ENCODE measurements at regions not wholly inside any gene's neighbourhood (a gene's known extent, or its start where the extent isn't known, plus 50 kb on each side); places are given as distances from the start of the nearest gene placed in this dataset.

DNA sequence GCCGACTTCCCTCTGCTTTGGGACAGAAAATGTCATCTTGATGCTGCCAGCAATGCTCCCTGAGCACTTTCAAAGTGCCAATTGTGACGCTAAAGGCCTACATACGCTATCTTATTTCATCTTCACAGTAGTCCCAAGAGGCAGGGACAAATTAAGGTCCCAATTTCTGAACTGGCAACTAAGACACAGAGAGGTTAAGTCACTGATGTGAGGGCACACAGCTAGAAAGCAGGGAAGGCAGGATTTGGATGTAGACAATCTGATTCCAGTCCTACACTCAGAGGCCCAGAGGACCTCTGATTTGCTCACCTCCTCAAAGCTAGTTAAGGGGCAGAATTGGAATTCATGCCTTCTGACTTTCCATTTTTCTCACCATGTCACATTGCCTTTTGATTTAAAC, 249.2 kb upstream of the CLINT1 start:
- Histone ChIP-seq H3K4me1 (ENCODE audit: control insufficient read depth, insufficient read depth, low read length) (no peaks in the 10 kb centered on the region), H3K27ac (ENCODE audit: control insufficient read depth, insufficient read depth) (no peak overlapping the region), H3K9ac (ENCODE audit: control insufficient read depth, insufficient read depth, low read length) (no peak overlapping the region), H3K4me2 (ENCODE audit: control insufficient read depth, insufficient read depth) (no peak overlapping the region), H2AFZ (ENCODE audit: control insufficient read depth, low read depth, low read length) (no peak overlapping the region), H3K36me3 (ENCODE audit: control insufficient read depth in 2 of 2, insufficient read depth in 2 of 2, low read length in 1 of 2) (no peaks in the 10 kb centered on the region), H3K27me3 (replicated peaks in 1 of 2; ENCODE audit: control insufficient read depth in 2 of 2, insufficient read depth in 2 of 2, low read length in 1 of 2) (peaks cover 0 to 1% of the 10 kb centered on the region in 2 experiments; a peak in 2 of 4 replicates), H4K20me1 (ENCODE audit: control insufficient read depth, insufficient read depth) (no peaks in the 10 kb centered on the region), H3K4me3 (no peak overlapping the region), H3K9me3 (replicated peaks; ENCODE audit: control insufficient read depth, insufficient read depth, low read length) (no peaks in the 10 kb centered on the region), H3K79me2 (ENCODE audit: control insufficient read depth, insufficient read depth, low read length) (no peaks in the 10 kb centered on the region)
- ChIA-PET POLR2A (no interaction called here), RAD21 (ENCODE audit: unreplicated experiment) (no interaction called here), SMC1A (ENCODE audit: uncharacterized antibody, unreplicated experiment) (no interaction called here), CTCF (no interaction called here)
- no TSS peak for BruUV-seq (replicated peaks)
- in situ Hi-C loops (cut with MboI) = no loop called here
- intact Hi-C loops (cut with micrococcal nuclease; ENCODE audit: unreplicated experiment) = no loop called here
- ATAC-seq (no peak), DNase-seq (ENCODE audit: low read depth, low spot score) (no peak), FAIRE-seq (no peak)
- TF ChIP-seq SMARCA5 (IDR thresholded peaks at IDR 0.05) (no peak), YBX1 (IDR thresholded peaks at IDR 0.05) (no peak), BRCA1 (IDR thresholded peaks at IDR 0.05; ENCODE audit: low read depth, low read length) (no peak), RBBP5 (conservative IDR thresholded peaks at IDR 0.05) (no peak), RAD21 (IDR thresholded peaks at IDR 0.05; ENCODE audit: insufficient read depth, low read depth, low read length) (no peak), POLR2A (IDR thresholded peaks at IDR 0.05; ENCODE audit: low read depth, low read length) (no peak), SUZ12 (IDR thresholded peaks at IDR 0.05; ENCODE audit: unreplicated experiment) (no peak), SMAD1 (IDR thresholded peaks at IDR 0.05; ENCODE audit: low read depth, partially characterized antibody) (no peak)
- 53% methylated on average over 3 of the region's 3 CpGs for WGBS (ENCODE audit: insufficient coverage, insufficient replicate concordance, low lambda C conversion rate, missing lambda C conversion rate)

DNA sequence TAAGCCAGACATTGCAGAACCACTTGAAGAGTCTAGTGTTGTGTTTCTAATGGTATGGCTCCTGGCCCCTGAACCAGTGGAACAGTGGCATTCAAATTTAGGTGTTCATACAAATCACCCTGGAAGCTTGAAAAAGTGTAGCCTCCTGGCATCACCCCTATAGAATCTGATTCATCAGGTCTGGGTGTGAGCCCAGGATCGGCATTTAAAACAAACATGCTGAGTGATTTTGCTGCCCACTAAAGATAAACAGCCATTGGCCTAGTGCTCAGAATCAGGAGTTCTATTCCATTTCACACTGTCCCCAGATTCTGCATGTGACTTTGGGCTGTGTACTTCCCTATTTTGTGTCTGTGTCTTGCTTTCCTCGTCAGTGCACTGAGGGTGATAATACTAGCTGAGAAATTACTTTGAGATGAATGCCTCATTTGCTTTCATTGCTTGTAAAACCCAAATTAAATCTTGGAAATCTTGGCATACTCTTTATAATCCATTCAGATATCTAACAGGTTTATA, 241.5 kb upstream of the CLINT1 start:
- no peak overlapping the region for H3K4me2 ChIP-seq (ENCODE audit: control insufficient read depth, insufficient read depth)
- SMC1A ChIA-PET (ENCODE audit: uncharacterized antibody, unreplicated experiment) = no interaction called here
- intact Hi-C loops (cut with micrococcal nuclease; ENCODE audit: unreplicated experiment) (no loop called here), in situ Hi-C loops (cut with MboI) (no loop called here)
- H3K27ac ChIP-seq (ENCODE audit: control insufficient read depth, insufficient read depth) = no peak overlapping the region
- peaks cover 0 to 3% of the 10 kb centered on the region in 2 experiments; a peak in 2 of 4 replicates for H3K27me3 ChIP-seq (replicated peaks in 1 of 2; ENCODE audit: control insufficient read depth in 2 of 2, insufficient read depth in 2 of 2, low read length in 1 of 2)
- FAIRE-seq (no peak), ATAC-seq (no peak), DNase-seq (ENCODE audit: low read depth, low spot score) (no peak)
- POLR2A ChIA-PET = interaction anchor here (0.6 kb wide), 1 partner anchor 601 kb away, joined by 3 read pairs; no protein-coding TSS in a partner anchor
- no peak overlapping the region for H2AFZ ChIP-seq (ENCODE audit: control insufficient read depth, low read depth, low read length)
- no peaks in the 10 kb centered on the region for H3K9me3 ChIP-seq (replicated peaks; ENCODE audit: control insufficient read depth, insufficient read depth, low read length)
- BruUV-seq (replicated peaks) = no TSS peak
- H4K20me1 ChIP-seq (ENCODE audit: control insufficient read depth, insufficient read depth) = no peaks in the 10 kb centered on the region
- CTCF ChIA-PET = interaction anchor here (0.9 kb wide), 1 partner anchor 35 kb away, joined by 3 read pairs; no protein-coding TSS in a partner anchor
- no peak overlapping the region for H3K9ac ChIP-seq (ENCODE audit: control insufficient read depth, insufficient read depth, low read length)
- H3K79me2 ChIP-seq (ENCODE audit: control insufficient read depth, insufficient read depth, low read length) = no peaks in the 10 kb centered on the region
- no peaks in the 10 kb centered on the region for H3K36me3 ChIP-seq (ENCODE audit: control insufficient read depth in 2 of 2, insufficient read depth in 2 of 2, low read length in 1 of 2)
- H3K4me1 ChIP-seq (ENCODE audit: control insufficient read depth, insufficient read depth, low read length) = no peaks in the 10 kb centered on the region
- H3K4me3 ChIP-seq = no peak overlapping the region
- RAD21 ChIA-PET (ENCODE audit: unreplicated experiment) = no interaction called here
- 0% methylated on average over 2 of the region's 2 CpGs for WGBS (ENCODE audit: insufficient coverage, insufficient replicate concordance, low lambda C conversion rate, missing lambda C conversion rate)
- TF ChIP-seq HDAC2 (IDR thresholded peaks at IDR 0.05) (no peak), MYC (IDR thresholded peaks at IDR 0.05; ENCODE audit: insufficient read depth, insufficient read length, insufficient replicate concordance, low read length, severe bottlenecking) (no peak), SRF (IDR thresholded peaks at IDR 0.05; ENCODE audit: low read depth in 2 of 2, low read length in 2 of 2) (no peak), ETV6 (conservative IDR thresholded peaks at IDR 0.05 in 1 of 2, IDR thresholded peaks at IDR 0.05 in 1 of 2; ENCODE audit: borderline replicate concordance in 1 of 2, low read depth in 1 of 2) (no peak), ZBED1 (IDR thresholded peaks at IDR 0.05; ENCODE audit: borderline replicate concordance) (no peak), POLR2AphosphoS2 (IDR thresholded peaks at IDR 0.05; ENCODE audit: low read depth, low read length) (no peak)
- TF ChIP-seq, protein P1, sequence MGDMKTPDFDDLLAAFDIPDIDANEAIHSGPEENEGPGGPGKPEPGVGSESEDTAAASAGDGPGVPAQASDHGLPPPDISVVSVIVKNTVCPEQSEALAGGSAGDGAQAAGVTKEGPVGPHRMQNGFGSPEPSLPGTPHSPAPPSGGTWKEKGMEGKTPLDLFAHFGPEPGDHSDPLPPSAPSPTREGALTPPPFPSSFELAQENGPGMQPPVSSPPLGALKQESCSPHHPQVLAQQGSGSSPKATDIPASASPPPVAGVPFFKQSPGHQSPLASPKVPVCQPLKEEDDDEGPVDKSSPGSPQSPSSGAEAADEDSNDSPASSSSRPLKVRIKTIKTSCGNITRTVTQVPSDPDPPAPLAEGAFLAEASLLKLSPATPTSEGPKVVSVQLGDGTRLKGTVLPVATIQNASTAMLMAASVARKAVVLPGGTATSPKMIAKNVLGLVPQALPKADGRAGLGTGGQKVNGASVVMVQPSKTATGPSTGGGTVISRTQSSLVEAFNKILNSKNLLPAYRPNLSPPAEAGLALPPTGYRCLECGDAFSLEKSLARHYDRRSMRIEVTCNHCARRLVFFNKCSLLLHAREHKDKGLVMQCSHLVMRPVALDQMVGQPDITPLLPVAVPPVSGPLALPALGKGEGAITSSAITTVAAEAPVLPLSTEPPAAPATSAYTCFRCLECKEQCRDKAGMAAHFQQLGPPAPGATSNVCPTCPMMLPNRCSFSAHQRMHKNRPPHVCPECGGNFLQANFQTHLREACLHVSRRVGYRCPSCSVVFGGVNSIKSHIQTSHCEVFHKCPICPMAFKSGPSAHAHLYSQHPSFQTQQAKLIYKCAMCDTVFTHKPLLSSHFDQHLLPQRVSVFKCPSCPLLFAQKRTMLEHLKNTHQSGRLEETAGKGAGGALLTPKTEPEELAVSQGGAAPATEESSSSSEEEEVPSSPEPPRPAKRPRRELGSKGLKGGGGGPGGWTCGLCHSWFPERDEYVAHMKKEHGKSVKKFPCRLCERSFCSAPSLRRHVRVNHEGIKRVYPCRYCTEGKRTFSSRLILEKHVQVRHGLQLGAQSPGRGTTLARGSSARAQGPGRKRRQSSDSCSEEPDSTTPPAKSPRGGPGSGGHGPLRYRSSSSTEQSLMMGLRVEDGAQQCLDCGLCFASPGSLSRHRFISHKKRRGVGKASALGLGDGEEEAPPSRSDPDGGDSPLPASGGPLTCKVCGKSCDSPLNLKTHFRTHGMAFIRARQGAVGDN (IDR thresholded peaks at IDR 0.05) = no peak
